ENCODE measurements at regions not wholly inside any gene's neighbourhood (a gene's known extent, or its start where the extent isn't known, plus 50 kb on each side); places are given as distances from the start of the nearest gene placed in this dataset.

DNA sequence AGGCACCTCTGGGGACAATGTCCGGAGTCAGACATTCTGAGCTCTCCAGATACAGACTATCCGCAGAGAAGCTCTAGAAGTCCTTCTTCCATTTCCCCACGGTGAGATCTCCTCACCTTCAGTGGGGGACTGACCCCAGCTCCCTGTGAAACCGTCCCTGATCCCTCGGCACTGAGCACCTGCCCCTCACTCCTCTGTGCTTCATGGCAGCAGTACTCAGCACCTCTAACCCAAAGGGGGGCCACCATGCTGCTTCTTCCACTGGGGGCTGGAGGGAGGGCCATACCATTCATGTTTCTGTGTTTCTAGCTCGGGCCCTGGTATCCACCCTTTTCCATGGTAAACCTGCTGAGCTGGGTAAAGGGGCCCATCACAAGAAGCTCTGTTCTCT lies 321.7 kb downstream of the BRD1 start:
- H3K4me3 ChIP-seq (replicated peaks; ENCODE audit: low read depth, low read length) = no peak overlapping the region
- H3K36me3 ChIP-seq (ENCODE audit: control insufficient read depth, insufficient read depth, low read length) = no peaks in the 10 kb centered on the region
- H3K27me3 ChIP-seq (replicated peaks; ENCODE audit: control insufficient read depth, insufficient read depth, low read length) = no peaks in the 10 kb centered on the region
- DNase-seq (ENCODE audit: extremely low read depth, insufficient read length) = no peak
- no peak for TF ChIP-seq CTCF (IDR thresholded peaks at IDR 0.05; ENCODE audit: insufficient read depth, low read length, poor library complexity, severe bottlenecking)

DNA sequence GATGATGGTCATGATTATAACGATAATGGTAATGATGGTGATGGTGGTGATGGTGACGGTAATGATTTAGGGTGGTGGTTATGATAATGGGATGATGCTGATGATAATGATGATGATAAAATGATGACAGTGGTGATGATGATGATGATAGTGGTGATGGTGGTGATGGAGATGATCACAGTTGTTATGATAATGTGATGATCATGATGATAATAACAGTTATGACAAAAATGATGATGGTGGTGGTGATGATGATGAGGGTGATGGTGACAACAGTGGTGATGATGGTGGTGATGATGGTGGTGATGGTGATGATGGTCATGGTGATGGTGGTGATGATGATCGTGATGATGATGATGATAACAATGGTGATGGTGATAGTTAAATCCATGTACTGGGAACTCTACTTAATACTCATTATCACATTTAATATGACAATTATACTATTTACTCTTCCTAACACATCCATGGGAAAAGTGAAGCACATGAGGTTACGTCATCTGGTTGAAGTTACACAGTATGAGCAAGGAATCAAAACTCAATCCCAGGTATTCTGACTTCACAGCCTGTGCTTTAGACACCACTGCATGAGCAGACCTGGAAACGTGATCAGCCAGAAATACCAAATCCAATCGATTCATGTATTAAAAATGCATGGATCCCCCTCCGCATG lies 322.2 kb downstream of the BRD1 start:
- Histone ChIP-seq H3K36me3 (ENCODE audit: control insufficient read depth, insufficient read depth, low read length) (no peaks in the 10 kb centered on the region), H3K27me3 (replicated peaks; ENCODE audit: control insufficient read depth, insufficient read depth, low read length) (no peaks in the 10 kb centered on the region), H3K4me3 (replicated peaks; ENCODE audit: low read depth, low read length) (no peak overlapping the region)
- DNase-seq (ENCODE audit: extremely low read depth, insufficient read length) = no peak
- TF ChIP-seq CTCF (IDR thresholded peaks at IDR 0.05; ENCODE audit: insufficient read depth, low read length, poor library complexity, severe bottlenecking) = no peak

DNA sequence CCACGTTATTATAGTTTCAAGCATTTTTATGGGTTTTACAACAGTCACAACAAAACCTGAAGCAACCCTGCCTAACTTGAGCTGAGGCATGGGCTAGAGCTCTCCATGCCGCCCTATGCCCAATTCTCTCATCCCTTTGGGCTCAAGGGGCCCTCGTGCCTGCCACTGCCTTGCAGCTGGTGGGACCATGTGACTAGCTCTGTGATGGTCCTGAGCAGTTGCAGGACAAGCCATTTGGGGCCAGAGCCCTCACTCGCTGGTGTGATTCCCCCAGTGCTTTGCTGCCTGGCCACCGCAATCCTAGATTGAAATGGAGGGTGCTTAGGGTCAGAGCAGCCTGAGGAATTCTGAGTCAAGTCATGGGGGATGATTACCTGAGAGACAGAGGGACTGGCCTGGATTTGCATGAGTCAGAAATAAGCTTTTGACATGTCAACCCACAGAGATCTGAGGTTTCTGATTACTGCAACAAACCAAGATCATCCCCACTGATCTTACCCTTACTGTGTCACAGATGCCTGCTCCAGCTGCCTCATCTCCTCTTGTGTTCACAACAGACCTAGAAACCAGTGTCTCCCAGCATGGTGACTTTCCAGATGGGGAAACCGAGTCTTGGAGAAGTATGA lies 323.7 kb downstream of the BRD1 start:
- Histone ChIP-seq H3K4me3 (replicated peaks; ENCODE audit: low read depth, low read length) (no peak overlapping the region), H3K27me3 (replicated peaks; ENCODE audit: control insufficient read depth, insufficient read depth, low read length) (no peaks in the 10 kb centered on the region), H3K36me3 (ENCODE audit: control insufficient read depth, insufficient read depth, low read length) (no peaks in the 10 kb centered on the region)
- peak; percentile 34 for DNase-seq (ENCODE audit: extremely low read depth, insufficient read length)
- TF ChIP-seq CTCF (IDR thresholded peaks at IDR 0.05; ENCODE audit: insufficient read depth, low read length, poor library complexity, severe bottlenecking) = no peak

- no peaks in the 10 kb centered on the region for H3K36me3 ChIP-seq (ENCODE audit: control insufficient read depth, insufficient read depth, low read length)
- no peak overlapping the region for H3K4me3 ChIP-seq (replicated peaks; ENCODE audit: low read depth, low read length)
- DNase-seq (ENCODE audit: extremely low read depth, insufficient read length) = no peak
- no peak for TF ChIP-seq CTCF (IDR thresholded peaks at IDR 0.05; ENCODE audit: insufficient read depth, low read length, poor library complexity, severe bottlenecking)
- H3K27me3 ChIP-seq (replicated peaks; ENCODE audit: control insufficient read depth, insufficient read depth, low read length) = no peaks in the 10 kb centered on the region
Observed at GRCh38 chr22:49503321-49503720, 324.4 kb downstream of the BRD1 start.

- TF ChIP-seq CTCF (IDR thresholded peaks at IDR 0.05; ENCODE audit: insufficient read depth, low read length, poor library complexity, severe bottlenecking) = no peak
- Histone ChIP-seq H3K27me3 (replicated peaks; ENCODE audit: control insufficient read depth, insufficient read depth, low read length) (no peaks in the 10 kb centered on the region), H3K4me3 (replicated peaks; ENCODE audit: low read depth, low read length) (no peak overlapping the region), H3K36me3 (ENCODE audit: control insufficient read depth, insufficient read depth, low read length) (no peaks in the 10 kb centered on the region)
- DNase-seq (ENCODE audit: extremely low read depth, insufficient read length) = no peak
Observed at GRCh38 chr22:49502126-49502826, 325.4 kb downstream of the BRD1 start.
